Brain microvascular endothelial cell (primary cell): ENCODE measurements at regions not wholly inside any gene's neighbourhood (a gene's known extent, or its start where the extent isn't known, plus 50 kb on each side); places are given as distances from the start of the nearest gene placed in this dataset.

Source experiments
- DNase-seq: peaks from one replicate; pipeline ENCODE4 v3.0.0-alpha.2; 2020
- H3K27ac ChIP-seq: fragments of 250-450 bp; sonication (Bioruptor Pico); 2 replicates; pipeline ENCODE4 v1.5.1; 2020; ENCODE audit warnings: mild to moderate bottlenecking, moderate library complexity
- H3K27me3 ChIP-seq: fragments of 250-450 bp; sonication (Bioruptor Pico); replicated peaks from 2 replicates; pipeline ENCODE4 v1.5.1; 2020; ENCODE audit warnings: mild to moderate bottlenecking
- H3K36me3 ChIP-seq: fragments of 250-450 bp; sonication (Bioruptor Pico); replicated peaks from 2 replicates; pipeline ENCODE4 v1.5.1; 2020; ENCODE audit warnings: mild to moderate bottlenecking
- H3K4me3 ChIP-seq: 2 replicates; pipeline ENCODE4 v1.5.1; 2011; ENCODE audit warnings: low read depth, mild to moderate bottlenecking, control low read depth, low read length, moderate library complexity
- CTCF ChIP-seq: IDR thresholded peaks from 2 replicates; pipeline ENCODE4 v1.5.1; 2011; ENCODE audit warnings: low read depth, mild to moderate bottlenecking, moderate library complexity, low read length, control low read depth, inconsistent platforms; ENCODE audit errors: missing control alignments
- in situ Hi-C: cut with HindIII; loops from 2 replicates; pipeline ENCODE4 v1.10.0; 2017; ENCODE audit warnings: low sequenced_read_pairs, low pct_ligation_motif_present

- DNase-seq = no peak
- no peaks in the 10 kb centered on the region for H3K36me3 ChIP-seq
- no peak overlapping the region for H3K27ac ChIP-seq
- in situ Hi-C loops = no loop called here
- no peaks in the 10 kb centered on the region for H3K27me3 ChIP-seq
- no peak for TF ChIP-seq CTCF
- H3K4me3 ChIP-seq = no peak overlapping the region
Observed at GRCh38 chr12:28870839-28871440, 278.1 kb upstream of the FAR2 start.

- no peak overlapping the region for H3K4me3 ChIP-seq
- peak; percentile 94 for TF ChIP-seq CTCF
- no peak overlapping the region for H3K27ac ChIP-seq
- H3K36me3 ChIP-seq = no peaks in the 10 kb centered on the region
- DNase-seq = peak; percentile 50
- in situ Hi-C loops = no loop called here
- no peaks in the 10 kb centered on the region for H3K27me3 ChIP-seq
Observed at GRCh38 chr12:28872654-28873268, 276.3 kb upstream of the FAR2 start.

- H3K27ac ChIP-seq = no peak overlapping the region
- no peak overlapping the region for H3K4me3 ChIP-seq
- H3K36me3 ChIP-seq = no peaks in the 10 kb centered on the region
- no peak for DNase-seq
- H3K27me3 ChIP-seq = no peaks in the 10 kb centered on the region
- TF ChIP-seq CTCF = no peak
- in situ Hi-C loops = no loop called here
Observed at GRCh38 chr12:28874758-28875157, 274.3 kb upstream of the FAR2 start.

- no peak for DNase-seq
Observed at GRCh38 chr12:28876196-28876798, 272.8 kb upstream of the FAR2 start.

GRCh38 chr12:28877854-28878253 lies 271.2 kb upstream of the FAR2 start:
- Histone ChIP-seq H3K27me3 (no peaks in the 10 kb centered on the region), H3K27ac (no peak overlapping the region), H3K4me3 (no peak overlapping the region), H3K36me3 (no peaks in the 10 kb centered on the region)
- no peak for TF ChIP-seq CTCF
- in situ Hi-C loops = no loop called here
- no peak for DNase-seq

More at GRCh38 chr12:28876196-28876798, 272.8 kb upstream of the FAR2 start:
- no peak overlapping the region for H3K27ac ChIP-seq
- H3K36me3 ChIP-seq = no peaks in the 10 kb centered on the region
- TF ChIP-seq CTCF = no peak
- no peaks in the 10 kb centered on the region for H3K27me3 ChIP-seq
- in situ Hi-C loops = no loop called here
- no peak overlapping the region for H3K4me3 ChIP-seq

GRCh38 chr12:28878629-28879028 lies 270.4 kb upstream of the FAR2 start:
- no peak for TF ChIP-seq CTCF
- Histone ChIP-seq H3K36me3 (no peaks in the 10 kb centered on the region), H3K27me3 (no peaks in the 10 kb centered on the region), H3K27ac (no peak overlapping the region), H3K4me3 (no peak overlapping the region)
- no peak for DNase-seq
- in situ Hi-C loops = no loop called here
